ENCODE measurements at regions not wholly inside any gene's neighbourhood (a gene's known extent, or its start where the extent isn't known, plus 50 kb on each side); places are given as distances from the start of the nearest gene placed in this dataset.

DNA sequence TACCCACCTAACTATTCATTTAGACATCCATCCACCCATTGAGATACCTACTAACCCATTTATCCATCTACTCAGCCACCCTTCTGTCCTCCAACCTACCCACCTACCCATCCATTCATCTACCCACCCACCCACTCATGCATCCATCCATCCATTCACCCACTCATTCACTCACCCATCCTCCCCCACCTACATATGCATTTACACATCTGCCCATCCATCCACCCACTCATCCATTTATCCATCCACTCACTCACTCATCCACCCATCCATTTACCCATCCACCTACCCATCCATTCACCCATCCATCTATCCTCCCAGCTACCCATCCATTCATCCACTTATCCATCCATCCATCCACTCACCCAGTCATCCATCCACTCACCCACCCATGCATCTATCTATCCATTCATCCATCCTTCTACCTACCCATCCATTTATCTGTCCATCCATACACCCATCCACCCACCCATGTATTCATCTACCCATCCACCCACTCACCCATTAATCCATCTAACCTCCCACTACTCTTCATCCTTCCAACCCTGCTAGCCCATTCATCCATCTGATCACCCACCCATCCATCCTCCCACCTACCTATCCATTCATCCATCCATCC, 378.7 kb downstream of the CTTN start:
- DNase-seq = no peak

DNA sequence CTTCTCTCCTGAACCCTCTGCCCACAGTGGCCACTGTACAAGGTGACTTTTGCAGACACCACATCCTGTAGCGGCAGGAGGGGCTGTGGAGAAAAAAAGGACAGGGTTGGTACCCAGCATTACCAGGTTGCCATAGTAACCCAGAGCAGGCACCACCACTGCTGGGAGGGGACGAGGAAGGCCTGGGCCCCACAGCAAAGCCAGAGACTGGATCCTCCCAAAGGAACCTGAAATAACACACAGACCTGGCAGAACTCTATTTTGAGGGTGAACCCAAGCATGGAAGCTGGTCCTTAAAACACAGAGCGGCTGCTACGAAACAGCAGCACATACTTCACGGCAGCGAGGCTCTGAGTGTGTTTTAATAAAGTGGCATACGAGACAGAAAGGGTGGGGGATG, 380.6 kb downstream of the CTTN start:
- DNase-seq = no peak

DNA sequence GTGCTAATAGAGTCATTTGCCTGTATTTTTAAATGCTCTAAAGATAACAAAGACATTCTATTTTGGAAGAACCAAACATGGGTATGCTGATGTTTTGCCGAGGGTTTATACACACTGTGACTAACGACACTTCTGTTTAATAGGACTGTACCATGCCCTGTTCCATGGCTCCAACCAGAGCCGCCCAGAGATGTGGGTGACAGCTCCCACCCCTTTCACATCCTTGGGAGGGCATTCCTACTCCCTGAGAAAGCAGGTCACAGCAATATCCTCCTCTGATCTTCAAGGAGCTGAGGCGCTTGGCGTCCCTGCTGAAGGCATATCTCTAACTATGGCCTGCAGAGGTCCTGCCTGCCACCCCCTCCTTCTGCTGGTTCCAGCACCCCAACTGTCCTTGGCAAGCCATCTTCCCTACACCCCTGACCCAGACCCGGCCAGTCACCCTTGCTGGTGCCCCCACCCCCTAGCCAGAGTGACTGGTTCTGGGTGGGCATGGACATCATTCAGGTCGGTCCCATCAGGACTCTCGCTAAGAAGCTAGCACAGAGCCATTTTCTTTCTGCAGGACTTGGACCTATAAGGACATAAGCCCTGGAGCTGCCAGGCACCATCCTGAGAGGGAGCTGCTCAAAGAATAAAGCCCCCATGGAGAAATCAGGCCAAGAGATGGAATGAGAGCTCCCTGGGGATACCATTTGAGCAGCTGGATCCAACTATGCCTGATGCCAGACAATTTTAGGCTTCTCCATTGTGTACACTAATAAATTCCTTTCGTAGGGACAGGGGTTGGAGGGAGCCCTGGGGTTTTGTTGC, 381.3 kb downstream of the CTTN start:
- no peak for DNase-seq

DNA sequence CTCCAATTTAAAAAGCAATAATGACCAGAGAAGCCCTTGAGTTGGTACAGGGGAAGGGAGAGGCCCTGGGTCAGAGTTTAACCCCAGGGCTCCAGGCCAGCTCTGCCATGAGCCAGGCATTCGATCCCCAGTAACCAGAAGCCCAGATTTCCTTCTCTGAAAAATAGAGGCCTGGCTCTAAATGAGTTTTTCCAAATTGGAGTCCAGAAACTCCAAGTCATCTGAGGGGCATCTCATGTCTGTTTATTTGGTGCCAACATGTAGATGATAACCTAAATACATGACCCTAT, 381.9 kb downstream of the CTTN start:
- no peak for DNase-seq

DNA sequence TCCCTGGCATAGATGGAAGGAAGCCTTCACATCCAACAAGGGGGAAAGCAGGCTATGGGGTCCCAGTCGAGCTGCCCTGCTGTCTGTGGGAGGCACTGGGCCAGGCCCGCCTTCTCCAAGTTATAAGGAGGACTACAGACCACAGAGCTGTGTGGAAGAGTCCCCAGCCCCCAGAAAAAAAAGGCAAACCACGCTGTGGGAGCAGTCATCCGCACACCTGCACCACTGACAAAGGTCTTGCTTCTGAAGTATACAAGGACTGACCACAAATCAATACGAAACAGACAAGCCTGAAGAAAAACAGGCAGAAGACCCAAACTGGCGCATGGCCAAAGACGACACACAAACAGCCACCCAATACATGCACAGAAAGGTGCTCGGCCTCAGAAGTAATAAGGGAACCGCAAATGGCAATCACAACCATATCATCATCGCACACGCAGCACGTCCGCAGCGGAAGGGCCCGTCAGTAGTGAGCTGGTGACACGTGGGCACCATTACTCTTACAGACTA, 384.1 kb downstream of the CTTN start:
- no peak for DNase-seq

DNA sequence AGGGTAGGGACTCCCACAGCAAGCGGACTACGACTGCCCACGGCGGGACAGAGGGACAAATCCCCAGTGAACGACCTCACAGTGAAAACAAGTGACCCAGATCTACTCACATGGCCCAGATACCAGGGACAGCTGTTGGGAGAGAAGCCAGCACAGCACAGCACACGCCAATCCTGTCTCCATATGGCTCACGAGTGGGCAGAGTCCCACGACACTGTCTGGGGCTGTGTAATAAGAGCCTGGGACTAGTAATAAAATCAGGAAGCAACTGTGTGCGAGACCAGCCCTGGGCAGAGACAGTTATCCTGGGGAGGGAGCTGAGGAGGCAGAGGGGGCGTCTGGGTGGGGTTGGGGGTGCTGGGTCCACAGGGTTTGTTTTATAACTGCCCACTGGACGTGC, 385.0 kb downstream of the CTTN start:
- no peak for DNase-seq

DNA sequence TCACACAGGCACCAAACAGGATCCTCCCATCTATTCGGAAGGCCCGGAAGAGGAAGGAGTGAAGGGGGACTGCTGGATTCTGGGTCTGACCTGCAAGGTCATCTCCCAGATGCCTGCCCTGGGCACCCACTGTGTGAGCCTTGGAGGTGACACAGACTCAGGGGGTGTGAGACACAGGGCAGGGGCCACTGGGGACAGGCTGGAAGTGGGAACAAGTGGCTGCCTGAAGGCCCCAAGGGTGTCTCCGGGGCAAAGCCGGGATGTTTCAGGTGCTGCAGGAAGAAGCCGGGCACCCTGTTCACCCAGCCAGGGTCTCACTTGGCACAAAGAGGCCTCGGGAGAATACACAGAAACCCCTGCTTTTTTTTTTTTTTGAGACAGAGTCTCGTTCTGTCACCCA, 385.5 kb downstream of the CTTN start:
- no peak for DNase-seq

DNA sequence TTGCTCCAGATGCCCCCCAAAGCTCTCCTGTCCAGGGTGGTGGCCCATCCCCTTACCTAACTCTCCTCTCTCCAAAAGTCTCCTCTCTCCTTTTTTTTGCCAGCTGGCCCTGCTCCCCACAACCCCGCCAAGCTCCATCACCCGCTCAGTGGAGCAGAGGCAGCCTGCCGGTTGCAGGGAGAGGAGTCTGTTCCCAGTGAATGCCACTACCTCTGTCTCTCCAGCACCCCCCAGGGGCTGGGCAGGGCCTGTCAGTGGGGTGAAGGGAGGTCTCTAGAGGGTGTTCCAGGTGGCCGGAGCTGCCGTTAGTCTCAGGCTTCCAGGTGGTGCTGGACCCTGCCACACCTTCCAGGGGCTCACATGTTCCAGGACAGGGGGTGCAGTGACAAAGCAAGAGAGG, 387.0 kb downstream of the CTTN start:
- DNase-seq = no peak

DNA sequence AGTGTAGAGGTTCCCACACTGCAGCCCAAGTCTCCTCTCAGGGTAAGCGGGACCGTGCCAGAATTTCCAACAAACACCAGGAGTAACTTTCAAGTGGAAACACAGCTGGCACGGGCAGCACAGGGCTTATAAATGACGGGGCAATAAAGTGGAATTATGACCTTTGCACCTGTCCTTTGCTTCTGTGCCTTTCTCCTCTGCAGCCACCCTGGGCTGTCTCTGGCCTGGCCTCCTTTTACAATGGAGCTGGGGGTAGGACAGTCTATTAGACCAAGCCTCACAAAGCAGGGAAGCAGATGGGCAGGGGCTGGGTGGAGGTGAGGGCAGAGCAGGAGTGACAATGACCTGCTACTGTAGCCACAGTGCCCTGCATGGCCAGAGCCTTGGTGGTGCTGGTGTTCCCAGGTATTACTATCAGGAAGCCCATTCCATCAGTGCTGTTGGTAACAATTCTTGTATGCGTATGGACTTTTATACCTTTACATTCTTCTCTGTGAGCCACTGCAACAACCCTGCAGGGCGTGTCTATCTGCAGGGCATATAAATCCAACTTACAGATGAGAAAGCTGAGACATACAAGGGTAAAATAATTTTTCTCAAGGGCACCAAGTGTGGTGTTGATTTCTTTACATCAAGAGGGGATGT, 387.8 kb downstream of the CTTN start:
- no peak for DNase-seq

DNA sequence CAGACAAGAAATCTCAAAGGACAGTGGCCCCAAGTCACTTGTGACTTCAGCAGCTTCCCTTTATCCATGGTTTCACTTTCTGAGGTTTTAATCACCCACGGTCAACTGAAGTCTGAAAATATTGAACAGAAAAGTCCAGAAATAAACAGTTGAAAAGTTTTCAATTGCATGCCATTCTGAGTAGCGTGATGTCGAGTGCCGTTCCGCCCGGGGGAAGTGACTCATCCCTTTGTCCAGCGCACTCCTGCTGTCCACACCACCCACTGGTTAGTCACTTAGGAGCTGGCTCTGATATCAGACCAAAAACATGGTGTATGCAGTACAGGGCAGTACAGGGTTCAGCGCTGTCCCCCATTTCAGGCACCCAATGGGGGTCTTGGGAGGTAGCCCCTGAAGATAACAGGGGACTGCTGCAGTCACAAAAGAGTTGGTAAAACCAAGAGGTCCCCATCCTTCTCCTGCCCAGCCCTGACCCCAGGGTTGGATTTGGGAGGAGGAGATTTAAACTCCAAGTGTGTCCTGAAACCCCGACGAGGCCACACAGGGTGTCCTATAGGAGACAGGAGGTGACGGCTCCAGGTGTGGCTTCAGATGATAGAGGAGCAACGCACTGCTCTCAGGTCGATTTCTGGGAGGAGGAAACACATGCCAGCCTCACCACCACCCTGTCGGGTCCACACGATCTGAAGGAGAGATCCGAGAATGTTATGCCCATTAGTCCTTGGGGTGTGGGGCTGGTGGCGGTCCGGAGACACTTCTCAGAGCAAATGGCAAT, 390.1 kb downstream of the CTTN start:
- no peak for DNase-seq

DNA sequence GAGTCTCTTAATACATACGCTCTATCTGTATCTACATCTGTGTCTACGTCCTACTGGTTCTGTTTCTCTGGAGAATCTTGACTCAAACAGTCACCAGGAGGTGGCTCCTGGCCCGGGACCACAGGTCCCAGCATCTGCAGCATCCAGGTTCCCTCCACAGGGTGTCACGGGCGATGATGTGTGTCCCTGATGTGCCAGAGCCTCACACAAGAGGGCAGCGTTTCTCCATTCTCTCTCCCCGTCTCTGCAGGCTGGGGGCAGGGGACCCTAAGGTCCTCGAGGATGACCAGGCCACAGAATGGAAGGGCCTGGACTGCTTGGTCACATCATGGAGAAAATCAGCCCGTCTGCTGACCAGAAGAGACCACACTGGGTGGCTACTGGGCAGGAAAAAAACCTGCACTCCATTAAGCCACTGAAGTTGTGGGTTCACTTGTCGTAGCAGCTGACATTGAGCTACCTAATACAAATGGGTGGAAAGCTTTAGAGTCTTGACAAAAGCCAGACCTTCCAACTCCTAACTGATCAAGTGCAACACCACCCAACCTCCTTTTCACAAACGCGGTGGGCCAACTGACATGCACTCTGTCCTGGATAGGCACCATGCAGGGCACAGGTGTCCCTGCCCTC, 392.5 kb downstream of the CTTN start:
- no peak for DNase-seq

DNA sequence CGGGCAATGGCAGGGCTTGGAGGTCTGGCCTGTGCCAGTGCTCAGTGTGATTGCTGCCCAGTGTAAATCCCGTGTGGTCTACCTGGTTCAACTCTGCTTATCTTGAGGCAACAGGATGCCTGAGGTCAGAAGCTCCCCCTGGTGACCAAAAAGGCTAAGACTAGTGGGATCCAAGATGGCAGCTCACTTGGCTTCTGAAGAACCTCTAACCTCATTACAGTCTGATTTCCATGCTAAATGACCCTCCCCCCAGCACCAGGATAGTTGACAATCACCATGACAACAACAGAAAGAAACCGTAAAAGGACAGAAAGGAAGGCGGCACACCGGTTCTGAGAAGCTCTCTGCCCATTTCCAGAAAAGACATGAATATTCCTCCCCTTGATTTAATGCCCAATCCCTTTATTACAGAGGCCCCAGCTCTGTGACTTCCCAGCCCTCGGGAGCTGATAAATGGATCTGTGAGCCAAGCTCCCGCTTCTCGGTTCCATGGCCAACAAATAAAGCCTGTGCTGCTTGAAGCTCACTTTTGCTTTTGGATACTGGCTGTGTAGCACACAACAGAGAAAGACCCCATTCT, 398.4 kb downstream of the CTTN start:
- DNase-seq = no peak

DNA sequence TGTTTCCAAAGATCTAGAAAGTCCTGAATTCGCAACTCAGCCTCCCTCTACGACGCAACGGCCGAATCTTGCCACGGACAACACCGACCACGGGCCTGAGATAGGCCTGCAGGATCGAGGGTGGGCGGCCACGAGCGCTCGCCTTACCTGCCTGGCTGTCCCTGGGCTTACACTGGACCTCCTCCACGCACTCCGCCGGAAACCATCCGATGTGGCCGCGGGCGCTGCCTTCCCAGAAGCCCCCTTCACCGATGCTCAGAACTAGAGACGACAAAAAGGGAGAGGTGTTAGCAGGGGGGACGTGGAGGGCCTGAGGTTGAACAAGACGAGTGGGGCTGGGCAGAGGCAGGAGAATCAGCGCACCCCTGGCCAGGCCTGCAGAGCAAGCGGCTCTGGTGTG, 400.0 kb downstream of the CTTN start:
- DNase-seq = no peak

DNA sequence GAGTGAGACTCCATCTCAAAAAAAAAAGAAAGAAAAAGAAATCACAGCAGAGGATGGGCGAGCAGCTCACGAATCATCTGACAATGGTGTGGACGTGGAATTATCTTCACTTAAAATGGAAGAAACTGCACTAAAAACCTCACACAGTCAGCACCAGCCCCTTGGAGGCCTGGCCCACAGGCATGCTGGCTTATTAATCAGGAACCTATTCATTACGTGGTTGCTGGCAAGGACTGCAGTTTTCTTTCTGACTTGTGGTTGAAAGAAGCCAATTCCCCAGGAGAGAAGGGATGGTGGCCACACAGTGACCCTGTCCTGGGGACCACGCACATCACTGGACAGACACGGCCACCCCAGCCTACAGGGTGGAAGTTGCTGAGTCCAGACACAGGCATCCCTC, 401.1 kb downstream of the CTTN start:
- DNase-seq = no peak

DNA sequence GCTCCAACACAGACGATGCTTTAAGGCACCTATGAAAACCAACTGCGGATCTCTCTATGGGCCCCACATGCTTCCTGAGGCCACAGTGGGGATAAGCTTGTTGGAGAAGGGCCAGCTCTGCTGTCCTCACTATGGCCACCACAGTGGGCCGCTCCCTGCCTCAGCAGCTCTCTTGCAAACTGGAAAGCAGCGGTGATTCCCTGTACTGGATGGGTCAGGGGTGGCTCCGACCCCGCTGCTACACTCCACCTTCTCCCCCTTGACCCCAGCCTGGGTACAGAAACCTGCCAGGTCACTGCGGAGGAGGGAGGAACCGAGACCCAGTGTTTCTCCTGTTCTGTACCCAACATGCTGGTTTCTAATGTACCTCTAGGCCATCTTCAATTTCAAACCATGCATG, 403.9 kb downstream of the CTTN start:
- DNase-seq = no peak

DNA sequence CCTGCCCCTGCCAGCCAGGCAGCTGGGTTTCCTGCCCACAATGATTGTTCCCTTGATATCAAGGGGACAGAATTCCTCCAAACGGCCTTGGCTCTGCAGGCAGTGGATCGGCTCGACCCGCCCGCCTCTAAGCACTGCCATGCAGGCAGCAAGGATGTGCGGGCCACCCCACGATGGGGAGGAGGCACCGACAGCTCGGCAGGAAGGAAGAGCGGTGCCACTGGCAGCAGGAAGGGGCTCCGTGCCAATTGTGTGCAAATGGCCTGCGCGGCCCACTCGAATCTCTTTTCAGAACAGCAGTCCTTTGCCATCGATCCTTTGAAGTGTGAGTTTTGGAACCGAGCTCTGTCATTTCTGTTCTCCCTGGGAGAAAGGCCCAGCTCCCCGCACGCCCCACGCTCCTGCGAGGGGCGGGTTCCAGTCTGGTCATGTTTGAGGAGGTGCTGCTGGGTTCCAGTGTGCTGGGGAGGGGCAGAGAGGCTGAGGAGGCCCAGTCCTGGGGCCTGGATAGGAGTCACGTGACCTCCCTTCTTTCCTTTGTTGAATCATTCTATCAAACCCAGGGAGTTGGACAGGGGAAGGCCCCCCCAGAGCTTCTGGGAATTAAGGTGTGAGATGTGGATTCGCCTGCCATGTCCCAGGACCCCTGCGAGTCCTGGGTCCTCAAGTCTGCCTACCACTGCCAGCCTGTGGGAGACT, 406.0 kb downstream of the CTTN start:
- no peak for DNase-seq

DNA sequence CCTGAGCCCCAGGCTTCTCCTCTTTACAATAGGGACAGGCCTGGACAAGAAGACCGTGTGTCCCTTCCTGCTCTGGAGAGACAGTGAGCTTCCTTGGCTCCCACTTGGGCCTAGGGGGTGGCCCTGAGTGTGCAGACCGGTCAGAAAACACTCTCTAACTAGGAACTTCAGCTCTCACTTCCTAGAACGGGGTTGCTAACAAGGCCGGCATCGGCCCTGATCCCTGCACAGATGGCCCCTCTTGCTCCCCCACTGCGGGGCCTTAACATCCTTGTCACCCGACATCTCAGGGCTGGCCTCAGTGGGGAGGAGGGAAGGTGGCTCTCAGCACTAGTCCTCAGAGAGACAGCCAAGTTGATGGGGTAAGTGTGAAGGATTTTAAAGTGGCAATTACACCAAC, 406.9 kb downstream of the CTTN start:
- no peak for DNase-seq

DNA sequence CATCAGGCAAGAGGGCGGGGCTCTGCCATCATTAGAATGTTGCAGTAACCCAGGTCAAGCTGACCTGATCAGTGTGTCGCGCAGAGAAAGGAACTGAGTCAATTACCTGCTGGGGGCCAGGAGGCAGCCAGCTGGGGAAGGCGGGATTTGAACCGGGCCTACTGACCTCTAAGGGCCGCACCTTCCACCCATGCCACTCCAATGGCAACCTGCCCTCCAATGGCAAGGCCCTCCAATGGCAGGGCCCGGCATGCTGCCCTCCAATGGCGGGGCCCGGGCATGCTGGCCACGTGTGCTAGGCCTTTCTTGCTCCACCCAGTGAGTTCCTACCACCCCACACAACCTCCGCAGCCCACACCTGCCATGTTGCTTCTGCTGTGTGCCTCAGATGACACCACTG, 407.6 kb downstream of the CTTN start:
- DNase-seq = no peak

DNA sequence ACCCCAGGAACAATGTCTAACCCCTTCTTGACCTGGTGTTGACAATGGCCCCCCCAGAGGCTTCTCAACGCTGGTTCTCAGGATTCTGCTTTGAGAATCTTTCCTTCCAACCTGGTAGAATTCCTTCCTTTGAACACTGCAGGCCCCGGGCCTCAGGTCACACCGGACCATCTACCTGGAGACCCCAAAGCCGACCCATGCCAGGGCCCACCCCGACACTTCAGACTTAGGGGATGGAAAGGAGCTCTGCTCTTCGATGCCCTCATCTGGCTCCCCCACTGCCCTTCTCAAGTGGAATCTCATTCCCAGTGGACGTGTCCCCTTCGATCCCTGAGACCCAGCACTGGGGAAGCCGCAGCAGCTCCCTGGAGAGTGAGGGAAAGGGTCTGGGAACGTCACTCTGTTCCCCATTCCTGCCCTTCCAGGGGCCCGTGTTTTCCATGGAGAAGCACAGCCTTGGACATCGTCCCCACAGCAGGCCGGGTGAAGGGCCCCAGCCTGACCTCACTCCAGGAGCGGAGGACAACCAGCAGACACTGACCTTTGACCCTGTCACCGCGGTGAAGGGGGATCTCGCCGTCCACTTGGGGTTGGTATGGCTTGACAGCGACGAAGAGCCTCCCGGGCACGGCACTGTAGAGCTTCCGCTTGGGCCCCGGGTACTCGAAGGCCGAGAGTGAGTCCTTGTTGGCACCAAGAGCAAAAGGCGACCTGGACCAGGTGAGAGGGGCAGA, 408.3 kb downstream of the CTTN start:
- no peak for DNase-seq

DNA sequence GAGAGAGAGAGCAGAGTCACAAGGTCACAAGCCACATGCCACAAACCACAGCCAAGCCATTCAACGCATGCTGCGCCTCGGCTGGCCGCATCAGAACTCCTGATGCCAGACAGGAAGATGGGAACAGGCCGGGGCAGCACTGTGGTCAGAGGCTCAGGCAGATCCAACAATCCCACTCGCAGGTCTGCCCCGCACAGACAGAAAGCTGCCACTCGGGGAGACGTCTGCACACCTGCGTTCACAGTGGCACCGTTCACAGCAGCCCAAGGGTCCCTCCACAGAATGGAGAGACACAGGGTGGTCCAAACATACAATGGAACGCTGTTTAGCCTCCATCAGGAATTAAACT, 408.8 kb downstream of the CTTN start:
- no peak for DNase-seq

DNA sequence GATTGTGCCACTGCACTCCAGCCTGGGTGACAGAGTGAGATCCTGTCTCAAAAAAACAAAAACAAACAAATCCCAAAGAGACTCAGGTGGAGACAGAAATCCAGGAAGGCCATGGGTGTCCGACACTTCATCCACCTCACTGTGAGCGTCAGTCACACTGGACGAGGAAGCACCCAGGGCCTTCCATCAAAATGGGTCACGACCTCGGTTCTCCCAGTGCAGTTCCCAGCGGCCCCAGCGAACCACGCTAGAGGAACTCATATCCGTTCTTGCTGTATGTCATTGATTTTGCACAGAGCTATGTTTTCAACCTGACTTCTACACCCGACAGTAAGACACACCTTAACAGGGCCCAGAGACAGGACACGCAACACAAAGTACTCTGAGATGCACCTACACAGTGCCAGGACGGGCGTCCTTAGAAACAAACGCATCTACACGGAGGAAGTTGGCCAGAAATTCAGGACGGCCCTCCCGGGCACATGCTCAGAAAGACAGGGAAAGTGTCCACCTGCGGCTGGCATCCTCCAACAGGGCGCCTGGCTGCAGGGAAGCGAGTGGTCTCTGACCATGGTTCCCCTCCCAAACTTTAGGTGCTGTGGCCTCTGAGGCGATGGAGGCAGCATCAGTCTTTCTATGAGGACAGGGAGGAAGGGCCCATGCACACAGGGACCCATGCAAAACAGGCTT, 410.5 kb downstream of the CTTN start:
- DNase-seq = no peak

Measured in CD4-positive, alpha-beta T cell treated with Interferon alpha-2 for 1 hour (primary cell).